Activated CD8-positive, alpha-beta T cell treated with anti-CD3 and anti-CD28 coated beads for 36 hours (primary cell): ENCODE measurements at regions not wholly inside any gene's neighbourhood (a gene's known extent, or its start where the extent isn't known, plus 50 kb on each side); places are given as distances from the start of the nearest gene placed in this dataset.

Experiments used
- ATAC-seq: fragments of 200-7000 bp; cut with Tn5 transposase; one replicate; pipeline ENCODE4 v1.10.0; 2021; ENCODE audit warnings: mild to moderate bottlenecking, moderate library complexity
- CTCF ChIA-PET: fragments of 350-600 bp; sonication (Branson Sonifier 250); formaldehyde crosslinking; loops from one replicate; lab custom pipeline; 2021; ENCODE audit warnings: antibody characterized with exemption; lab: Charles Lee
- POLR2A ChIA-PET: fragments of 350-600 bp; sonication (Branson Sonifier 250); formaldehyde crosslinking; loops from one replicate; lab custom pipeline; 2021; ENCODE audit warnings: antibody characterized with exemption; lab: Charles Lee
- DNase-seq: peaks from one replicate; pipeline ENCODE4 v3.0.0-alpha.2; 2020
- H3K27ac Mint-ChIP-seq: one replicate; pipeline ENCODE4 v1.8.0; 2021; ENCODE audit warnings: mild to moderate bottlenecking, mixed read lengths
- H3K27me3 Mint-ChIP-seq: one replicate; pipeline ENCODE4 v1.8.0; 2021; ENCODE audit warnings: mixed read lengths
- H3K36me3 Mint-ChIP-seq: one replicate; pipeline ENCODE4 v1.8.0; 2021; ENCODE audit warnings: low read depth, mixed read lengths
- H3K4me1 Mint-ChIP-seq: one replicate; pipeline ENCODE4 v1.8.0; 2021; ENCODE audit warnings: low read depth, mixed read lengths
- H3K4me3 Mint-ChIP-seq: one replicate; pipeline ENCODE4 v1.8.0; 2021; ENCODE audit warnings: mild to moderate bottlenecking, moderate library complexity, mixed read lengths
- H3K9me3 Mint-ChIP-seq: one replicate; pipeline ENCODE4 v1.8.0; 2021; ENCODE audit warnings: mixed read lengths
- intact Hi-C: fragments of 100-400 bp; cut with micrococcal nuclease; formaldehyde crosslinking; loops from one replicate; pipeline ENCODE4 v1.10.0; 2022
- TF ChIP-seq, protein P1 (sequence below): fragments of 200-600 bp; IDR thresholded peaks from one replicate; pipeline ENCODE4 v1.8.0; 2022; ENCODE audit warnings: antibody characterized with exemption, mild to moderate bottlenecking

DNA sequence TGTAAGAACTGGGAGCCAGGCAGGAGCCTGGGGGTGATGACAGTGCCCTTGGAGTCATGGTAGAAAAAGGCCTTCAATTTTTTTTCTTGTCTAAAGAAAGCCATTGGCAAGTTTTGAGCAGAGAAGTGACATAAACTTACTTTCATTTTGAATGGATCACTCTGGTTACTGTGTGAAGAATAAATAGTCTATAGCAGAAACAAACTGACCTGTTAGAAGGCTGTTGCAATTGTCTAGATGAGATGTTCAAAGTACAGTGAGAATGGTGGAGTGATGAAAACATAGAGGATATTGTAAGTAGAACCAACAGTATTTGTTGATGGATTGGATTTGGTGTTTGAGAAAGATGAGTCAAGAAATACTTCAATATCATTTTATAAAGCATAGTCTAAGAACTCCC, 439.9 kb downstream of the TBL1XR1 start:
- TF ChIP-seq, protein P1, sequence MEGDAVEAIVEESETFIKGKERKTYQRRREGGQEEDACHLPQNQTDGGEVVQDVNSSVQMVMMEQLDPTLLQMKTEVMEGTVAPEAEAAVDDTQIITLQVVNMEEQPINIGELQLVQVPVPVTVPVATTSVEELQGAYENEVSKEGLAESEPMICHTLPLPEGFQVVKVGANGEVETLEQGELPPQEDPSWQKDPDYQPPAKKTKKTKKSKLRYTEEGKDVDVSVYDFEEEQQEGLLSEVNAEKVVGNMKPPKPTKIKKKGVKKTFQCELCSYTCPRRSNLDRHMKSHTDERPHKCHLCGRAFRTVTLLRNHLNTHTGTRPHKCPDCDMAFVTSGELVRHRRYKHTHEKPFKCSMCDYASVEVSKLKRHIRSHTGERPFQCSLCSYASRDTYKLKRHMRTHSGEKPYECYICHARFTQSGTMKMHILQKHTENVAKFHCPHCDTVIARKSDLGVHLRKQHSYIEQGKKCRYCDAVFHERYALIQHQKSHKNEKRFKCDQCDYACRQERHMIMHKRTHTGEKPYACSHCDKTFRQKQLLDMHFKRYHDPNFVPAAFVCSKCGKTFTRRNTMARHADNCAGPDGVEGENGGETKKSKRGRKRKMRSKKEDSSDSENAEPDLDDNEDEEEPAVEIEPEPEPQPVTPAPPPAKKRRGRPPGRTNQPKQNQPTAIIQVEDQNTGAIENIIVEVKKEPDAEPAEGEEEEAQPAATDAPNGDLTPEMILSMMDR = no peak
- no peaks in the 10 kb centered on the region for H3K4me1 Mint-ChIP-seq
- H3K4me3 Mint-ChIP-seq = no peak overlapping the region
- DNase-seq (no peak), ATAC-seq (no peak)
- ChIA-PET POLR2A (no interaction called here), CTCF (no interaction called here)
- intact Hi-C loops = no loop called here
- H3K27me3 Mint-ChIP-seq = no peaks in the 10 kb centered on the region
- H3K36me3 Mint-ChIP-seq = no peaks in the 10 kb centered on the region
- no peaks in the 10 kb centered on the region for H3K9me3 Mint-ChIP-seq
- H3K27ac Mint-ChIP-seq = no peak overlapping the region

DNA sequence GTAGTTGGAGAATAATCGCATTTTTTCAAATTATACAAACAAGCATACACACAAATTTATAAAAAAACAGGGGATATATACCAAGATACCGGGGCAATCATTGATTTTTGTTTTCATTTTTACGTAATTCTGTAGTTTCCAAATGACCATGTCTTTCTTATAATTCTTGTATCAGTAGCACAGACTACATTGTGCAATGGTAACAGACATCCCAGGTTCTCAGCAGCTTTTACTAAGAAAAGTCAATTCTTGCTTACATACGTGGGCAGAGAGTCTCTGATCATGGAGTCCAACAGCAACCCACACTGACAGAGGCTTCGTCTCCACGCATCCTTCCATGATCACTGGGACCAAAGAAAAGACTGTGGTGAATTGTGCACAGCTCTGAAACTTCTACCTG, 441.3 kb downstream of the TBL1XR1 start:
- Mint-ChIP-seq H3K4me1 (no peaks in the 10 kb centered on the region), H3K27ac (no peak overlapping the region), H3K4me3 (no peak overlapping the region), H3K27me3 (no peaks in the 10 kb centered on the region), H3K9me3 (no peaks in the 10 kb centered on the region), H3K36me3 (no peaks in the 10 kb centered on the region)
- DNase-seq (no peak), ATAC-seq (no peak)
- CTCF ChIA-PET = no interaction called here
- intact Hi-C loops = no loop called here
- TF ChIP-seq, protein P1 = no peak
- POLR2A ChIA-PET = no interaction called here

DNA sequence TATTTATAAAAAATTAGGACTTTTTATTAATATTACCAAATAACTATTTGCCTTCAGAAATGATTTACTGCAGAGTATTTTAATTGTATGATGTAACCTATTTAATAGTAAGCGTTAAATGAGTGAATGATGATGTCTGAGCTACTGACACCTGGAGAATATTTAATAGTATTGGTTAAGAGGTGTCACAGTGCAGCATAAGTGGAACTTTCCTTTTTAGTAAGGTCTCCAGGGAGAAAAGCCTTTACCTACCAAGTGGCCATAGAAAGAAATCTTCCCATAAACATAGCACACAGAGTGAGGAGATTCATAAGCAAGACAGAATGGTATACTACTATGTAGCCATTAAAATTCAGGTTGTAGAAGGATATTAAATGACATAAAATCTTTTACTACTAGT, 441.7 kb downstream of the TBL1XR1 start:
- TF ChIP-seq, protein P1 = no peak
- Mint-ChIP-seq H3K4me3 (no peak overlapping the region), H3K36me3 (no peaks in the 10 kb centered on the region), H3K27me3 (no peaks in the 10 kb centered on the region), H3K9me3 (no peaks in the 10 kb centered on the region), H3K4me1 (no peaks in the 10 kb centered on the region), H3K27ac (no peak overlapping the region)
- CTCF ChIA-PET = no interaction called here
- ATAC-seq (no peak), DNase-seq (no peak)
- intact Hi-C loops = no loop called here
- POLR2A ChIA-PET = no interaction called here

DNA sequence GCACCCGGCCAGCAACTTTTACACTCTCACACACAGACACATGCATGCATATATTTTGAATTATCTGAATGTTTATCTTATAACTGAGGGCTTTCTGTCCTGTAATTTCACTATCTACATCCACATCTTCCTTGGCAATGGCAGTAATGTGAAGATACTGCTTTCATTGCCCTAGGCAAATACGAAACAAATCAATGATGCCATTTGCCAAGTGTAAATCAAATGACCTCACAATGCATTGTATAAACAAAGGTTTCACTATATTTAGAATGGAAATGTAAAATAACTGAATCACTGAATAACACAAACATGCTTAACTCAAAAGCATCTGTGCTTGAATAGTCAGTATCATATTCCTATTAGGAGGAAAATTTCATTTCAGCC, 455.6 kb downstream of the TBL1XR1 start:
- ChIA-PET POLR2A (no interaction called here), CTCF (no interaction called here)
- ATAC-seq (no peak), DNase-seq (no peak)
- Mint-ChIP-seq H3K4me3 (no peak overlapping the region), H3K36me3 (no peaks in the 10 kb centered on the region), H3K9me3 (no peaks in the 10 kb centered on the region), H3K27me3 (no peaks in the 10 kb centered on the region), H3K27ac (no peak overlapping the region), H3K4me1 (no peaks in the 10 kb centered on the region)
- intact Hi-C loops = no loop called here
- TF ChIP-seq, protein P1 = no peak

DNA sequence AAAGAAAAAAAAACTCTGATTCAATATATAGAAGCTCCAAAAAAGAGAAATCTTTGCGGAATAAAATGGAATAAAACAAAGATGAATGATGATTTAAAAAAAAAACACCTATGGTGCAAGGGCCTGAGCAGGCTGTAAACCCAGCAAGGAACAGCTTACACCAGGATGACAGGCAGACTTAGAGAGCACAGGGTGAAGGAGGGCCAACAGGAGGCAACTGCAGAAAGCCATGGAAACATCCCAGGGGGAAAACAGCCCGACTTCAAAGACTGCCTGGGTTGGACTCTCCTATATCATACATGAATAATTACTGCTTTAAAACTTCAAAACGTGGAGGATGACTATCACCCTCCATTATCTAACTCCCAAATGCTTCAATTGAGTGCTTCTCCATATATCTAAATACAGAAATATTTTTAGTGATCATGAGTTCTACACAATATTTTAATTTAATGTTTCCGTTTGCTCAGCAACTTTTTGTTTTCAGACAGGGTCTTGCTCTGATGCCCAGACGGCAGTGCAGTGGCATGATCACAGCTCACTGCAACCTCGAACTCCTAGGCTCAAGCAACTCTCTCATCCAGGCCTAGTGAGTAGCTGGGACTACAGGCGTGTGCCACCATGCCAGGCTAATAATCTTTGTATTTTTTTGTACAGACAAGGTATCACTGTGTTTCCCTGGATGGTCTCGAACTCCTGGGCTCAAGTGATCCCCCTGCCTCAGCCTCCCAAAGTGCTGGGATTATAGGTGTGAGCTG, 456.2 kb downstream of the TBL1XR1 start:
- Mint-ChIP-seq H3K36me3 (no peaks in the 10 kb centered on the region), H3K27me3 (no peaks in the 10 kb centered on the region), H3K9me3 (no peaks in the 10 kb centered on the region), H3K4me1 (no peaks in the 10 kb centered on the region), H3K4me3 (no peak overlapping the region), H3K27ac (no peak overlapping the region)
- CTCF ChIA-PET = no interaction called here
- ATAC-seq (no peak), DNase-seq (no peak)
- TF ChIP-seq, protein P1 = no peak
- POLR2A ChIA-PET = no interaction called here
- intact Hi-C loops = no loop called here
